Astrocyte (in vitro differentiated cells and primary cell): ENCODE measurements at regions not wholly inside any gene's neighbourhood (a gene's known extent, or its start where the extent isn't known, plus 50 kb on each side); places are given as distances from the start of the nearest gene placed in this dataset.

ENCODE experiments used
- DNase-seq: peaks from one replicate; pipeline ENCODE4 v3.0.0-alpha.2; 2010; ENCODE audit warnings: low read depth
- FAIRE-seq: peaks from 2 replicates; lab custom pipeline; 2011; peaks lifted over from hg19 to GRCh38; lab: Jason Lieb, UNC
- H2AFZ ChIP-seq: 2 replicates; pipeline ENCODE4 v1.6.0; 2012; ENCODE audit warnings: low read depth, low read length, inconsistent platforms
- H3K27ac ChIP-seq: 2 replicates; pipeline ENCODE4 v1.5.1; 2011; ENCODE audit warnings: low read depth, low read length, inconsistent platforms
- H3K27me3 ChIP-seq: 2 replicates; pipeline ENCODE4 v1.6.0; 2011; ENCODE audit warnings: low read length, inconsistent platforms; ENCODE audit not compliant: insufficient read depth
- H3K36me3 ChIP-seq: 2 replicates; pipeline ENCODE4 v1.5.1; 2011; ENCODE audit warnings: low read length, inconsistent platforms; ENCODE audit not compliant: insufficient read depth
- H3K4me1 ChIP-seq: 2 replicates; pipeline ENCODE4 v1.5.1; 2011; ENCODE audit warnings: low read length, inconsistent platforms; ENCODE audit not compliant: insufficient read depth
- H3K4me2 ChIP-seq: 2 replicates; pipeline ENCODE4 v1.6.0; 2012; ENCODE audit warnings: low read length, inconsistent platforms
- H3K4me3 ChIP-seq: 2 replicates; pipeline ENCODE4 v1.5.1; 2011; ENCODE audit warnings: low read depth, mild to moderate bottlenecking, low read length, inconsistent platforms; ENCODE audit not compliant: insufficient read depth
- H3K79me2 ChIP-seq: 2 replicates; pipeline ENCODE4 v1.6.0; 2012; ENCODE audit warnings: mild to moderate bottlenecking, low read length, inconsistent platforms; ENCODE audit not compliant: insufficient read depth
- H3K9ac ChIP-seq: 2 replicates; pipeline ENCODE4 v1.6.0; 2012; ENCODE audit warnings: mild to moderate bottlenecking, low read length, inconsistent platforms
- H3K9me3 ChIP-seq: 2 replicates; pipeline ENCODE4 v1.5.1; 2012; ENCODE audit warnings: low read depth, mild to moderate bottlenecking, low read length, inconsistent platforms; ENCODE audit not compliant: insufficient read depth
- H4K20me1 ChIP-seq: 2 replicates; pipeline ENCODE4 v1.6.0; 2012; ENCODE audit warnings: low read length, inconsistent platforms; ENCODE audit not compliant: insufficient read depth
- H3K27ac Mint-ChIP-seq: one replicate; pipeline ENCODE4 v1.8.0; 2021; ENCODE audit warnings: mild to moderate bottlenecking, mixed read lengths; ENCODE audit not compliant: unreplicated experiment
- H3K27me3 Mint-ChIP-seq: one replicate; pipeline ENCODE4 v1.8.0; 2021; ENCODE audit warnings: low read depth, mixed read lengths; ENCODE audit not compliant: unreplicated experiment
- H3K36me3 Mint-ChIP-seq: one replicate; pipeline ENCODE4 v1.8.0; 2021; ENCODE audit warnings: low read depth, mixed read lengths; ENCODE audit not compliant: unreplicated experiment
- H3K4me1 Mint-ChIP-seq: one replicate; pipeline ENCODE4 v1.8.0; 2021; ENCODE audit warnings: low read depth, mixed read lengths; ENCODE audit not compliant: unreplicated experiment
- H3K4me3 Mint-ChIP-seq: one replicate; pipeline ENCODE4 v1.8.0; 2021; ENCODE audit warnings: mild to moderate bottlenecking, moderate library complexity, mixed read lengths; ENCODE audit not compliant: unreplicated experiment
- H3K9me3 Mint-ChIP-seq: one replicate; pipeline ENCODE4 v1.8.0; 2021; ENCODE audit warnings: mild to moderate bottlenecking, mixed read lengths; ENCODE audit not compliant: unreplicated experiment
- CTCF ChIP-seq: IDR thresholded peaks from 2 replicates; pipeline ENCODE4 v1.5.1; 2011; ENCODE audit warnings: low read depth, mild to moderate bottlenecking, inconsistent platforms, low read length, moderate library complexity; ENCODE audit not compliant: insufficient read depth
- EZH2 ChIP-seq: IDR thresholded peaks from 2 replicates; pipeline ENCODE4 v1.6.1; 2012; ENCODE audit warnings: mild to moderate bottlenecking, low read length, inconsistent platforms; ENCODE audit not compliant: insufficient read depth

GRCh38 chr5:63483338-63483737 is 478.9 kb downstream of the HTR1A start:
- H3K4me1 Mint-ChIP-seq = no peaks in the 10 kb centered on the region

GRCh38 chr5:63473335-63473967 is 488.8 kb downstream of the HTR1A start:
- Histone ChIP-seq H2AFZ (no peak overlapping the region), H3K9me3 (no peaks in the 10 kb centered on the region), H3K4me2 (no peak overlapping the region), H4K20me1 (no peaks in the 10 kb centered on the region), H3K27me3 (no peaks in the 10 kb centered on the region), H3K9ac (no peak overlapping the region), H3K36me3 (no peaks in the 10 kb centered on the region), H3K79me2 (no peaks in the 10 kb centered on the region), H3K27ac (no peak overlapping the region), H3K4me1 (no peaks in the 10 kb centered on the region), H3K4me3 (no peak overlapping the region)
- FAIRE-seq = no peak
- no peak overlapping the region for H3K4me3 Mint-ChIP-seq
- H3K27me3 Mint-ChIP-seq = no peaks in the 10 kb centered on the region
- no peak for TF ChIP-seq CTCF
- H3K9me3 Mint-ChIP-seq = no peaks in the 10 kb centered on the region
- no peak for DNase-seq
- H3K4me1 Mint-ChIP-seq = no peaks in the 10 kb centered on the region
- no peak overlapping the region for H3K27ac Mint-ChIP-seq
- H3K36me3 Mint-ChIP-seq = no peaks in the 10 kb centered on the region

More at GRCh38 chr5:63483338-63483737, 478.9 kb downstream of the HTR1A start:
- no peaks in the 10 kb centered on the region for H3K4me1 ChIP-seq
- no peaks in the 10 kb centered on the region for H4K20me1 ChIP-seq
- H3K4me3 ChIP-seq = no peak overlapping the region
- Mint-ChIP-seq H3K36me3 (no peaks in the 10 kb centered on the region), H3K9me3 (no peaks in the 10 kb centered on the region), H3K27ac (no peak overlapping the region), H3K27me3 (no peaks in the 10 kb centered on the region), H3K4me3 (no peak overlapping the region)
- no peak overlapping the region for H3K27ac ChIP-seq
- no peak overlapping the region for H3K4me2 ChIP-seq
- no peak overlapping the region for H3K9ac ChIP-seq
- H2AFZ ChIP-seq = no peak overlapping the region
- no peaks in the 10 kb centered on the region for H3K36me3 ChIP-seq
- no peak for FAIRE-seq
- no peaks in the 10 kb centered on the region for H3K27me3 ChIP-seq
- no peak for TF ChIP-seq EZH2
- DNase-seq = no peak
- no peaks in the 10 kb centered on the region for H3K9me3 ChIP-seq
- H3K79me2 ChIP-seq = no peaks in the 10 kb centered on the region

- no peak overlapping the region for H3K27ac ChIP-seq
- Mint-ChIP-seq H3K27ac (no peak overlapping the region), H3K36me3 (no peaks in the 10 kb centered on the region), H3K9me3 (no peaks in the 10 kb centered on the region), H3K4me3 (no peak overlapping the region), H3K4me1 (peaks cover 3% of the 10 kb centered on the region), H3K27me3 (no peaks in the 10 kb centered on the region)
- H3K27me3 ChIP-seq = no peaks in the 10 kb centered on the region
- H3K4me3 ChIP-seq = no peak overlapping the region
- H3K4me2 ChIP-seq = no peak overlapping the region
- TF ChIP-seq CTCF (no peak), EZH2 (no peak)
- H3K79me2 ChIP-seq = no peaks in the 10 kb centered on the region
- no peaks in the 10 kb centered on the region for H3K9me3 ChIP-seq
- H4K20me1 ChIP-seq = no peaks in the 10 kb centered on the region
- H3K36me3 ChIP-seq = no peaks in the 10 kb centered on the region
- no peak overlapping the region for H2AFZ ChIP-seq
- H3K4me1 ChIP-seq = no peaks in the 10 kb centered on the region
- no peak for DNase-seq
- no peak overlapping the region for H3K9ac ChIP-seq
- FAIRE-seq = no peak
Observed at GRCh38 chr5:63456279-63456678, 506.0 kb downstream of the HTR1A start.
